Epithelial cell of proximal tubule (primary cell): ENCODE measurements at regions not wholly inside any gene's neighbourhood (a gene's known extent, or its start where the extent isn't known, plus 50 kb on each side); places are given as distances from the start of the nearest gene placed in this dataset.
A peak's percentile ranks its signal among the peaks of the same experiment; 100 is the strongest.

Experiments used
- DNase-seq: peaks from one replicate; pipeline ENCODE4 v3.0.0-alpha.2; 2011; ENCODE audit warnings: low read depth
- H3K4me3 ChIP-seq: 2 replicates; pipeline ENCODE4 v1.5.1; 2011; ENCODE audit warnings: low read depth, mild to moderate bottlenecking, low read length
- TF ChIP-seq, protein P1 (sequence below): conservative IDR thresholded peaks from 2 replicates; pipeline ENCODE4 v1.5.1; 2012; ENCODE audit warnings: low read depth, mild to moderate bottlenecking, low read length

- TF ChIP-seq, protein P1, sequence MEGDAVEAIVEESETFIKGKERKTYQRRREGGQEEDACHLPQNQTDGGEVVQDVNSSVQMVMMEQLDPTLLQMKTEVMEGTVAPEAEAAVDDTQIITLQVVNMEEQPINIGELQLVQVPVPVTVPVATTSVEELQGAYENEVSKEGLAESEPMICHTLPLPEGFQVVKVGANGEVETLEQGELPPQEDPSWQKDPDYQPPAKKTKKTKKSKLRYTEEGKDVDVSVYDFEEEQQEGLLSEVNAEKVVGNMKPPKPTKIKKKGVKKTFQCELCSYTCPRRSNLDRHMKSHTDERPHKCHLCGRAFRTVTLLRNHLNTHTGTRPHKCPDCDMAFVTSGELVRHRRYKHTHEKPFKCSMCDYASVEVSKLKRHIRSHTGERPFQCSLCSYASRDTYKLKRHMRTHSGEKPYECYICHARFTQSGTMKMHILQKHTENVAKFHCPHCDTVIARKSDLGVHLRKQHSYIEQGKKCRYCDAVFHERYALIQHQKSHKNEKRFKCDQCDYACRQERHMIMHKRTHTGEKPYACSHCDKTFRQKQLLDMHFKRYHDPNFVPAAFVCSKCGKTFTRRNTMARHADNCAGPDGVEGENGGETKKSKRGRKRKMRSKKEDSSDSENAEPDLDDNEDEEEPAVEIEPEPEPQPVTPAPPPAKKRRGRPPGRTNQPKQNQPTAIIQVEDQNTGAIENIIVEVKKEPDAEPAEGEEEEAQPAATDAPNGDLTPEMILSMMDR: no peak
- H3K4me3 ChIP-seq: no peak overlapping the region
- no peak for DNase-seq
Observed at GRCh38 chr11:15476371-15476917, 361.7 kb downstream of the INSC start.

DNA sequence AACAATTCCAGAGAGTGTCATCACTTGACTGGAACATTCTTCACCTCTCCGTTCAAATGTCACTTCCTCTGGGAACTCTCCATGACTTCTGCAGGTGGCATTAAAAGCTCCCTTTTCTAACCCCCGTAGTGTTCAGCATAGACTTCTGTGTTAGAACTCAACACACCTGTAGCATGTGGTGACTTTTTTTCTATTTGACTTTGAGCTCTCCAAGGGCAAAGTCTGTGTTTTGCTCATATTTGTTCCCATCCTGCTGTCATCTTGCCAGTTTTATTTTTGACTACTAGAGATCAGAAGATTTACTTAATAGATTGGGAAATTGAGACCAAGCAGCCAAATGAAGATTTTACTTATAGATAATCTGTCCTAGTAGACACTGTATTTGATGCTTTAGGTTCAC, 367.1 kb downstream of the INSC start:
- TF ChIP-seq, protein P1: no peak
- DNase-seq: no peak
- H3K4me3 ChIP-seq: no peak overlapping the region

GRCh38 chr11:15483205-15483604, 368.5 kb downstream of the INSC start:
- TF ChIP-seq, protein P1: no peak
- DNase-seq: no peak
- no peak overlapping the region for H3K4me3 ChIP-seq

GRCh38 chr11:15484398-15484797, 369.7 kb downstream of the INSC start:
- no peak overlapping the region for H3K4me3 ChIP-seq
- TF ChIP-seq, protein P1: no peak
- DNase-seq: no peak

GRCh38 chr11:15485432-15485831, 370.7 kb downstream of the INSC start:
- H3K4me3 ChIP-seq: no peak overlapping the region
- no peak for DNase-seq
- TF ChIP-seq, protein P1: no peak

GRCh38 chr11:15489281-15489680, 374.6 kb downstream of the INSC start:
- TF ChIP-seq, protein P1: no peak
- H3K4me3 ChIP-seq: no peak overlapping the region
- DNase-seq: peak; percentile 25

- TF ChIP-seq, protein P1: no peak
- DNase-seq: peak; percentile 52
- H3K4me3 ChIP-seq: no peak overlapping the region
Observed at GRCh38 chr11:15490535-15490934, 375.8 kb downstream of the INSC start.
